Adrenal gland (tissue), 5 donors: ENCODE measurements at regions not wholly inside any gene's neighbourhood (a gene's known extent, or its start where the extent isn't known, plus 50 kb on each side); places are given as distances from the start of the nearest gene placed in this dataset.
"Not testable (repeated sequence)": the region's sequence is repeated elsewhere in the genome, so short reads cannot be mapped to it uniquely, and the experiment has no call there.

Source experiments
- POLR2A ChIP-seq, 2 donors: fragments of 450-650 bp; IDR thresholded peaks; one replicate each; pipeline ENCODE4 v1.6.1; 2017; ENCODE audit warnings: antibody characterized with exemption in 2 of 2, mild to moderate bottlenecking in 2 of 2, moderate library complexity in 1 of 2
- TF ChIP-seq, protein P1 (sequence below), 6 experiments: fragments of 450-650 bp in 4 of 6; fragments of 200-600 bp in 2 of 6; sonication (generic) in 1 of 6; IDR thresholded peaks; 1 replicate in 5 of 6; 2 replicates in 1 of 6; pipeline versions ENCODE4 v1.5.1 to v1.8.0; 2016 to 2021; ENCODE audit warnings: antibody characterized with exemption in 6 of 6, mild to moderate bottlenecking in 2 of 6, moderate library complexity in 1 of 6
- donor health status: DM: no; HTN: no; CAD: no.

DNA sequence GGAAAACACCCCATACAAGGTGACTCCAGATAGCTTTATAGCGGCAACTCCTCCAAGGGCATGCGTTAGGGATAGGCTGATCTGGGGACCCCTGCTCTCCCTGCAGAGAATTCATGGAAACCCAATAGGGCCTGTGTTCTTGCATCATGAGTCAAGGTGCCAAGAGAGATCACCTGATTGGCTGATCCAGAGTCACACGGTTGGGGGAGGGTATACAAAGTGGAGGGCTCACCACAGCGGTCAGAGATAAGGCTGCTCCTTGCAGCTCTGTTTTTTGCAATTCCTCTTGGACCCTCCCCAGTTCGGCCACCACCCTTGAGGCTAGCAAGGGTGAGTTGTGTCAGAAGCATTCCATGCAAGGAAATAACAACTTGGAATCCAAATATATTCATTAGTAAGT lies 79.6 kb downstream of the NPIPA7 start:
- TF ChIP-seq, protein P1, sequence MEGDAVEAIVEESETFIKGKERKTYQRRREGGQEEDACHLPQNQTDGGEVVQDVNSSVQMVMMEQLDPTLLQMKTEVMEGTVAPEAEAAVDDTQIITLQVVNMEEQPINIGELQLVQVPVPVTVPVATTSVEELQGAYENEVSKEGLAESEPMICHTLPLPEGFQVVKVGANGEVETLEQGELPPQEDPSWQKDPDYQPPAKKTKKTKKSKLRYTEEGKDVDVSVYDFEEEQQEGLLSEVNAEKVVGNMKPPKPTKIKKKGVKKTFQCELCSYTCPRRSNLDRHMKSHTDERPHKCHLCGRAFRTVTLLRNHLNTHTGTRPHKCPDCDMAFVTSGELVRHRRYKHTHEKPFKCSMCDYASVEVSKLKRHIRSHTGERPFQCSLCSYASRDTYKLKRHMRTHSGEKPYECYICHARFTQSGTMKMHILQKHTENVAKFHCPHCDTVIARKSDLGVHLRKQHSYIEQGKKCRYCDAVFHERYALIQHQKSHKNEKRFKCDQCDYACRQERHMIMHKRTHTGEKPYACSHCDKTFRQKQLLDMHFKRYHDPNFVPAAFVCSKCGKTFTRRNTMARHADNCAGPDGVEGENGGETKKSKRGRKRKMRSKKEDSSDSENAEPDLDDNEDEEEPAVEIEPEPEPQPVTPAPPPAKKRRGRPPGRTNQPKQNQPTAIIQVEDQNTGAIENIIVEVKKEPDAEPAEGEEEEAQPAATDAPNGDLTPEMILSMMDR (IDR thresholded peaks at IDR 0.05): not testable (repeated sequence)
- not testable (repeated sequence) for TF ChIP-seq POLR2A (IDR thresholded peaks at IDR 0.05)
